OCI-M1 (cell line): ENCODE measurements at regions not wholly inside any gene's neighbourhood (a gene's known extent, or its start where the extent isn't known, plus 50 kb on each side); places are given as distances from the start of the nearest gene placed in this dataset.

Source experiments
- DNase-seq: peaks from one replicate; lab custom pipeline; 2025; lab: John Stamatoyannopoulos, UW

- no peak for DNase-seq
These were observed 490.8 kb upstream of the NFIA start for GRCh38 chr1:60591583-60591982.

DNA sequence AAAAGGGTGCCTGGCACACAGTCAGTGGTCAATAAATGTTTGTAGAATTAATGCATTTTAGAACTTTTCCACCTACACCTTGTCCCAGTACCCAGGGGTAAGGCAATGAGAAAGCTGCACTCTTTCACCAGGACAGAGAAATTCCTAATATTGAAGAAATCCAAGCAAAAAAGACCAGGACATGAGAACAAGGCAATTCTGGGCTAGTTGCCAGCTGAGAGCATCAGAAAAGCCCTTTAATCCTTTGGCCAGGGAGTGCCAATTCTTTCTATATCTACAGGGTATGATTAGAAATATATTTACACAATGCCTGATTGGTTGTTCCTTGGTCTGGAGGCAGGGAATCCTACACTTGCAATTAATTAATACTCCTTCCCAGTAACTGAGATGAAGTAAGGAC, 492.4 kb upstream of the NFIA start:
- no peak for DNase-seq

DNA sequence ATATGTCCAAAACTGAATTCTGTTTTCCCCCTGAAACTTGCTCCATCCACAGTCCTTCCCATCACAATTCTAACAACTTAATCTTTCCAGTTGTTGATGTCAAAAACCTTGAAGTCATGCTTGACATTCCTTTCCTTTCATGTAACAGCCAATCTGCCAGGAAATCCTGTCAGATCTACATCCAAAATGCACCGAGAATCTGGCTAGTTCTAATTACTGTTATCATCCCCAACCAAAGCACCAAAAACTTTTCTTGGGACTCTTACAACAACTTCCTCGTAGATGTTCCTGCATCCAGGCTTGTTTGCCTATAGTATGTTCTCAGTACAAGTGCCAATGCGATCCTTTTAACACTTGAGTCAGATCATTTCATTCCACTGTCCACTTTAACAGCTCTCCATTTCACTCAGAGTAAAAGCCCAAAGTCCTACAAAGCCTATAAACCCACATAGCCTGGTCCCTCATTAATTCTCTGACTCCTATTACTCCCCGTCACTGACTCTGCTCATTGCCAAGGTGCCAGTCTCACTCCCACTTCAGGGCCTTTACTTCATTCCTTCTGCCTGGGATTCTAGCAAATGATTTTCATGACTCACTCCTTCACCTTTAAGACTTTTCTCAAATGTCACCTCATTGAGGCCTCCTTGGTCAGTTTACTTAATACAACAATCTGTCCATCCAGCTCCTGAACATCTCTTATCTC, 493.2 kb upstream of the NFIA start:
- DNase-seq, result no peak

- DNase-seq, result no peak
These were observed 498.0 kb upstream of the NFIA start for GRCh38 chr1:60584371-60584770.

DNA sequence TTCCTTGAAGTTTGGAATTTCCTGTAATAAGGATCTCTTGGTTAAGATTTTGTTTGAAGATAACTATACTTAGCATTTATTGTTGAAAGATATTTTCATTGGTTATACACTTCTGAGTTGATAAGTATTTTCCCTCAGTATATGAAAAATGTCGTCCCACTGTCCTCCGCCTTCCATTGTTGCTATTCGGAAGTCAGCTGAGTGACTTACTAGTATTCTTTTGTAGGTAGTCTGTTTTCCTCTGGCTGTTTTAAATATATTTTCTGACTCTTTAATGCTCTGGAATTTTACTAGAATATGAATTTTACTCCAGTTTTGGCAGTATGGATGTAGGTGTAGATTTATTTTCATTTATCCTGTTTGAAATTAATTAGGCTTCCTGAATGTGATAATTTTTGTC, 498.7 kb upstream of the NFIA start:
- peak; percentile 26 for DNase-seq

- DNase-seq, result no peak
These were observed 500.7 kb upstream of the NFIA start for GRCh38 chr1:60581455-60582220.

DNA sequence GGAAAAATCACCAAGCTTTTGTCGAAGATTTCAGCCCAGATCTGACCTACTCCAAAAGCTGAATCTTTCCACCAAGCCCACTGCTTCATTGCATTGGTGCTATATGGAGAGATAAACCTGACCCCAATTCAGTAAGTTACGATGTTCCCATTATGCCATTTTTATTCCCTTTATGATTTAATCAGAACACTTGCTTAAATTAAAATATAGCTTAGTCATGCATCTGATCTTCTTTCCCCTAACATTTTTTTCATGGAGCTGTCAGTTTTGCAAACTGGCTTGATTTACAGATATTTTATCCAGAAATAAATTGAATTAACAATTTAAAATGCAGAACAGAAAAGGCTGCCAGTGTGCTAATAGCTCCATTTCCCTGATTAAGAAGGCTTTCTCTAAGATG, 503.5 kb upstream of the C1orf87 start:
- DNase-seq, result no peak

DNA sequence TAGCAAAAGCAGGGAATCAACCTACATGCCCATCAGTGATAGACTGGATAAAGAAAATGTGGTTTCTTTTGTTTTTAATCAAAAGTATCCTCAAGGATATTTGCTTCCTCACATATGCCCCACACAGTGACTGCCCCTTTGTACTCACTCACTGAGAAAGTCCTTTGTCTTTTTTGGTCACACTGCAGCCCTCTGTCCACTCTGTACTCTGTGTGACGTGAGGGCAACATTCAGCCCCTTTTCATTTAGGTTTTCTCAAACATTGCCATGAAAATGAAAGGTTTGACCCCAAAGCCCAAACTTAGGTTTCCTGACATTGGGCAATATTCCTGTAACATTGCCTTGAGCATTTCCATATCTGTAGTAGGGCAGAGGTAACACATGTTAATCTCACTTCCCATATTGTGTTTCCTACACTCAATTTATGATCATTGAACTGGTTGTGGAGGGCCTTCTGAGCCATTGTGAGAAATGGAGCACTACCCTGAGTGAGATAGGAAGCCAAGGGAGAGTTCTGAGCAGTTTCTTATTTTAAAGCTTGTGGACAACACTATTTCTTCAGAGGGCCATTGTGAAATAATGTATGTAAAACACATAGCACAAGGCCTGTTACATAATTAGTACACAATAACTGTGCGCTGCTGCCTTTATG, 501.9 kb upstream of the C1orf87 start:
- DNase-seq, result peak; percentile 65

DNA sequence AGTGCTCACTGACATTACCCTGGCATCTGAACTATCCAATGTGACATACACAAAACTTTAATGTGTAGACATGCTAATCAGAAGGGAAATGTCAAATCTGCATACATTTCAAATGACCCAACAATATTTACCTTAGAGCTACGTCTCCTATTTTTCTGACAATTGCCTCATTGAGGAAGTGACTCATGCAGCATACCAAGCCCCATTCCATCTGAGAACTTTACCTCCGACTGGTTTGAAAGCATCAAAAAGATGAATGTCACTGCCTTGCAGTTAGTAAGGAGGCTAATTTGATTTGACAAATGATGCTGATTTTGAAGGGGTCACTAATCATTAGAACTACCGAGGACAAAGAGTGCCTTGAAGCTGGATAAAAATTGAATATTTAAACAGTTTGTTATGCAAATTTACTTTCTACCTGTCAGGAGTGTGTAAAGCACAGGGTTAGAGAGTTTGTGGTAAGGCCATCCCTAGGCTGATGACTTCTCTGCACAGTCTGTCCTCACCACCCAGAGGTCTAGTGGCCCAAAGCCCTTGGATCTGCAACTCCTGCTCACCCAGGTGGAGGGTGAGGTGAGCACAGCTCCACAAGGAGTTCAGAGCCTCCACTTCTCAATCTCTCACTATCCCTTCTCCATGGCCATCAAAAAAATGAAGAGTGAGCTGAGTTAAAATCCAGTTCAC, 500.3 kb upstream of the C1orf87 start:
- DNase-seq, result peak; percentile 26

DNA sequence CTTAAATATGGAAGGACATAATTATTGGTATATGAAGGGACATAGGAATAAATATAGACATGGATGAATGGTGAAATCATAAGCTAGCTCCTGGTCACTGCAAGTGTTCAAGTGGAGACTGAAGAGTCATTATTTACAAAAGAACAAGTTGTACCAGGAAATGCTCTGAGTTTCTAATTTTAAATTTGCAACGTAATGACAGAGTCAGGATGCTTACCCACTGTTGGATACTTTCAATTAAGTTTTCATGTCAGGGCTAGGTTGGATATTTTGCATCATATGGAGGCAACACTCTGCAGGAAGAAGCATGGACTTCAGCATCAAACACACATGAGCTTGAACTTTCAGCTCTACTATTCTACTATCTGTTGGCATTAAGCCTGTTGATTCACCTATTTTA, 499.6 kb upstream of the C1orf87 start:
- no peak for DNase-seq

GRCh38 chr1:60572378-60572777, 498.8 kb upstream of the C1orf87 start:
- DNase-seq, result no peak

DNA sequence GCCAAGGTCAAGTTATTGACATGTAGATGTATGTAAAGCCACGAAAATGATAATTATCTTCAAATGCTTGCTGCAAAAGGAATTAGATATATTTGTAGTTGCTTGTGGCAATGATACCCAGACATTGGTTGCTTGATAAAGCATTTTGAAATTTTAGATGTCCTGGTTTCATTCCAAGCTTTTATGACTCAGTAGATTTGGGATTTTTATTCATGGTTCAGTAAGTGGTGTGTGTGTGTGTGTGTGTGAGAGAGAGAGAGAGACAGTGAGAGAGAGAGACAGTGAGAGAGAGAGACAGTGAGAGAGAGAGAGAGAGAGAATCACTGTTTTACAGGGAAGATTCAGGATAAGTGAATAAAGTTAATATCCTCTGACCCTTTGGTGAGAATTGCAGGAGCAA, 498.2 kb upstream of the C1orf87 start:
- no peak for DNase-seq

DNA sequence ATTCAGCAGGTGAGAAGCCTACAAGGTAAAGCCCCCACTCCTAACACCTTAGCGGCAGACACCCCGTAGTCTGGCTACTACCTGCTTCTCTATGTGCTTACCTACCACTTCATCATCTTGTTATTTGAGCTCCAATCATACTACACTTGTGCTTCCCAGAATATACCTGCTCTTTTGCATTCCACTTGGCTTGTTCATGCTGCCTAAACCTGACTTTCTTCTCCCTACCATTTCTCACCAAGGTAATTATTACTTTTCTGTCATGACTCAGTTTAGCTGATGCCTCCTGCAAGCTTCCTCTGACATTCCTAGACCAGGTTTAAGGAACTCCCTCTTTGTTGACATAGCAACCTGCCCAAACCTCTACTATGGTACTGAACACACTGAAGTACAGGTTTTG, 495.6 kb upstream of the C1orf87 start:
- no peak for DNase-seq

- DNase-seq, result no peak
These were observed 493.7 kb upstream of the C1orf87 start for GRCh38 chr1:60567256-60567655.

- no peak for DNase-seq
These were observed 491.6 kb upstream of the C1orf87 start for GRCh38 chr1:60564916-60565750.

- DNase-seq, result no peak
These were observed 490.4 kb upstream of the C1orf87 start for GRCh38 chr1:60563777-60564535.

- no peak for DNase-seq
These were observed 489.2 kb upstream of the C1orf87 start for GRCh38 chr1:60562740-60563139.

DNA sequence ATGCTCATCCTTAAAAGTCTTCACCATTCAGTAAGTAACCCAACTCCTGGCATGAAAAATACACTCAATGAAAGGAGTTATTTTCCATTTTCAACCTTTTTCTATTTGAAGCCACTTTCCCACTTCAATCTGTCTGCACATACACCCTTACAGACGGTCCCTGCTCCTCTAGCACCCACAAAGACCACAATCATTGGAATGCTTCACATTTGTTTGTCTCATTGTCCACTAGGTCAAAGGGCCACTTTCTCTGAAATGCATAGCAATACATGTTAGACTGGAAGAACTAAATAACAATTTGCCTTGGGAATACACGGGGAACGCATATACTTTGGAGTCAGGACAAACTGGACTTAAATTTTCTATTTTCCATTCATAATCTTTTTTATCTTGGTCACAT, 487.1 kb upstream of the C1orf87 start:
- no peak for DNase-seq

DNA sequence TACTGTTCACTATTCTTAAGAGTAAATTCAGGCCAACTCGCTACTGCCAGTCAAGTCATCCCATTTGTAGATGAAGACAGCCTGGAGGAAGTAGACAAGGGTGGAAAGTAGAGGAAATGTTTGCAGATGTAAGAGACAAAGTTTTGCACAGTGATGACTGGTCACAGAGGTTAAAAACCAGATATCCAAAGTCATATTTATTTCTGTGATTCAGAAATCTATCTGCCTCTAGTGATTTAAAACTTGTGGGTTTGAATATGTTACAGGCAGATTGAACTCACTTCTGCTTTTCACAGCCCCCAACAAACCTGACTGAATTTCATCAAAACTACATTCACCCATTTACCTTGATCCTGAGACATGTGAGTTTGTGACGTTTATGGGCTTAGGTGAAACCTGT, 484.7 kb upstream of the C1orf87 start:
- DNase-seq, result peak; percentile 35

DNA sequence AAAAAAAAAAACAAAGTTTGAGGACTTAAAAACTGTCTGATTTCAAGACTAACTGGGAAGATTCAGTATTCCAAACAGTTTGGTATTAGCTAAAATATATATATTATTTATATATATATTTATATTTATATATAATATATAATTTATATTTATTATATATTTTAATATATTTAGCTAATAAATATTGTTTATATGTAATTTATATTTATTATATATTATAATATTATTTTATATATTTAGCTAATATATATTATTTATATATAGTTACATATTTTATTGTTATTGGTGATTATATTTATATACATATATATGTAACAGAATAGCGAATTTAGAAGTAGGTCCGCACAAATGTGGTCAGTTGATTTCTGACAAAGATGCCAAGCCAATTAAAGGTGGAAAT, 480.2 kb upstream of the C1orf87 start:
- no peak for DNase-seq

DNA sequence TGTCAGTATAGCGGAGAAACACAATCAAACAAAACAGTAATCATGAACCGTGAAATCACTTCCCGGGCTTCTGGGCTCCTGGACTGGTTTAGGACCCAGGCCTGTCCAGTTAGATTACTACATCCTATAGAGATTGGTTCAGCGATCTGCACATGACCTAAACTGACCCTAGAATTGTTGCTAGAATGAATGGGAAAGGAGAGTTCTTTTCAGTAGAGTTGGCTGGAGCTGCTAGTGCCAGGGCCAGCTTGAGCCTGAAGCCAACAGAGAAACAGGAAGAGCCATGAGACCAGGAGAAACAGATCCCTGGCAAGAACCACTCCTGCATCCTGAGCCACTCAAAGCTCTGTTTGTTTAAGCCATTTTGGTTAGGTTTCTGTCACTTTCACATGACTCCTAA, 474.3 kb upstream of the C1orf87 start:
- no peak for DNase-seq
